OCI-LY7 (cell line): ENCODE measurements at regions not wholly inside any gene's neighbourhood (a gene's known extent, or its start where the extent isn't known, plus 50 kb on each side); places are given as distances from the start of the nearest gene placed in this dataset.

Experiments
- BruUV-seq: library from RNA; stranded (reverse); fragments of 400-500 nt; replicated peaks from 2 replicates; lab custom pipeline; 2021; lab: Mats Ljungman, UMichigan
- CTCF ChIA-PET: fragments of 300-600 bp; sonication (Branson Sonifier 250); formaldehyde crosslinking; loops from one replicate; lab custom pipeline; 2022; ENCODE audit warnings: antibody characterized with exemption; ENCODE audit not compliant: unreplicated experiment; lab: Charles Lee
- POLR2A ChIA-PET: fragments of 300-600 bp; sonication (Branson Sonifier 250); formaldehyde crosslinking; loops from one replicate; lab custom pipeline; 2022; ENCODE audit warnings: antibody characterized with exemption; lab: Charles Lee
- DNase-seq: peaks from one replicate; pipeline ENCODE4 v3.0.0-alpha.2; 2015; ENCODE audit warnings: low spot score
- H2AFZ ChIP-seq: fragments of 200-600 bp; sonication (generic), shearing (Covaris generic); 2 replicates; pipeline ENCODE4 v1.6.1; 2014; ENCODE audit warnings: mild to moderate bottlenecking, antibody characterized with exemption, low read length, moderate library complexity
- H3K27ac ChIP-seq: fragments of 200-600 bp; sonication (generic); 2 replicates; pipeline ENCODE4 v1.5.1; 2014; ENCODE audit warnings: mixed run types, low read depth, mild to moderate bottlenecking, moderate library complexity, low read length, inconsistent platforms; ENCODE audit not compliant: poor library complexity, severe bottlenecking
- H3K36me3 ChIP-seq: fragments of 200-600 bp; sonication (generic); 2 replicates; pipeline ENCODE4 v1.6.1; 2014; ENCODE audit warnings: mild to moderate bottlenecking, antibody characterized with exemption, low read length, moderate library complexity, mixed read lengths; ENCODE audit not compliant: insufficient read depth
- H3K4me1 ChIP-seq: fragments of 200-600 bp; sonication (generic); 2 replicates; pipeline ENCODE4 v1.5.1; 2014; ENCODE audit warnings: mild to moderate bottlenecking, low read length; ENCODE audit not compliant: insufficient read depth, poor library complexity, severe bottlenecking
- H3K4me2 ChIP-seq: fragments of 200-600 bp; sonication (generic); 2 replicates; pipeline ENCODE4 v1.6.1; 2014; ENCODE audit warnings: mild to moderate bottlenecking, low read length
- H3K4me3 ChIP-seq: fragments of 200-600 bp; sonication (generic); 2 replicates; pipeline ENCODE4 v1.5.1; 2014; ENCODE audit warnings: mild to moderate bottlenecking, low read depth, low read length; ENCODE audit not compliant: poor library complexity, severe bottlenecking
- H3K79me2 ChIP-seq: fragments of 200-600 bp; sonication (generic); 2 replicates; pipeline ENCODE4 v1.6.1; 2016; ENCODE audit warnings: low read depth, mild to moderate bottlenecking, low read length, moderate library complexity, mixed read lengths; ENCODE audit not compliant: insufficient read depth
- H3K9me2 ChIP-seq: fragments of 200-600 bp; sonication (generic); 2 replicates; pipeline ENCODE4 v1.6.1; 2016; ENCODE audit warnings: mild to moderate bottlenecking, low read length, mixed read lengths; ENCODE audit not compliant: insufficient read depth
- H3K9me3 ChIP-seq: fragments of 200-600 bp; sonication (generic); 2 replicates; pipeline ENCODE4 v1.6.1; 2014; ENCODE audit warnings: mild to moderate bottlenecking, mixed run types, low read length, mixed read lengths
- H4K20me1 ChIP-seq: fragments of 200-600 bp; sonication (generic); 2 replicates; pipeline ENCODE4 v1.6.1; 2014; ENCODE audit warnings: mild to moderate bottlenecking, antibody characterized with exemption, low read length, moderate library complexity, mixed read lengths; ENCODE audit not compliant: insufficient read depth
- EZH2phosphoT487 ChIP-seq: fragments of 200-600 bp; sonication (generic); IDR thresholded peaks from 2 replicates; pipeline ENCODE4 v1.6.1; 2018; ENCODE audit warnings: low read depth, borderline replicate concordance, mild to moderate bottlenecking, mixed run types, antibody characterized with exemption, low read length, moderate library complexity, mixed read lengths
- intact Hi-C: fragments of 100-400 bp; cut with micrococcal nuclease; formaldehyde crosslinking; loops from one replicate; pipeline ENCODE4 v1.10.0; 2022; ENCODE audit not compliant: unreplicated experiment
- TF ChIP-seq, protein P1 (sequence below): fragments of 200-600 bp; sonication (generic); conservative IDR thresholded peaks from 2 replicates; pipeline ENCODE4 v1.5.1; 2014; ENCODE audit warnings: mild to moderate bottlenecking, antibody characterized with exemption, low read length, moderate library complexity, mixed read lengths

DNA sequence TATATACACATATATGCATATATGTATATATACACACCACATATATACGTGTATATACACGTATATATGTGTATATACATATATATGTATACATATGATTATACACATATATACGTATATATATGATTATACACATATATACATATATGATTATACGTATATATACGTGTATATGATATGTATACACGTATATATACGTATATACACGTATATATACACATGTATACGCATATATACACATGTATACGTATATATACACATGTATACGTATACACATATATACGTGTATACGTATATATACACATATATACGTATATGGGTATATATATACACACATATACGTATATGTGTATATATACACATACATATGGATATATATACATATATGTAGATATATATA, 62.1 kb upstream of the HMGXB4 start:
- no TSS peak for BruUV-seq
- Histone ChIP-seq H4K20me1 (no peaks in the 10 kb centered on the region), H3K79me2 (no peaks in the 10 kb centered on the region), H3K9me2 (no peaks in the 10 kb centered on the region), H2AFZ (no peak overlapping the region), H3K4me1 (no peaks in the 10 kb centered on the region), H3K4me3 (no peak overlapping the region), H3K4me2 (no peak overlapping the region), H3K9me3 (no peaks in the 10 kb centered on the region; the same call in 1 of the 2 replicates), H3K27ac (no peak overlapping the region), H3K36me3 (no peaks in the 10 kb centered on the region)
- intact Hi-C loops: no loop called here
- TF ChIP-seq EZH2phosphoT487: no peak
- TF ChIP-seq, protein P1, sequence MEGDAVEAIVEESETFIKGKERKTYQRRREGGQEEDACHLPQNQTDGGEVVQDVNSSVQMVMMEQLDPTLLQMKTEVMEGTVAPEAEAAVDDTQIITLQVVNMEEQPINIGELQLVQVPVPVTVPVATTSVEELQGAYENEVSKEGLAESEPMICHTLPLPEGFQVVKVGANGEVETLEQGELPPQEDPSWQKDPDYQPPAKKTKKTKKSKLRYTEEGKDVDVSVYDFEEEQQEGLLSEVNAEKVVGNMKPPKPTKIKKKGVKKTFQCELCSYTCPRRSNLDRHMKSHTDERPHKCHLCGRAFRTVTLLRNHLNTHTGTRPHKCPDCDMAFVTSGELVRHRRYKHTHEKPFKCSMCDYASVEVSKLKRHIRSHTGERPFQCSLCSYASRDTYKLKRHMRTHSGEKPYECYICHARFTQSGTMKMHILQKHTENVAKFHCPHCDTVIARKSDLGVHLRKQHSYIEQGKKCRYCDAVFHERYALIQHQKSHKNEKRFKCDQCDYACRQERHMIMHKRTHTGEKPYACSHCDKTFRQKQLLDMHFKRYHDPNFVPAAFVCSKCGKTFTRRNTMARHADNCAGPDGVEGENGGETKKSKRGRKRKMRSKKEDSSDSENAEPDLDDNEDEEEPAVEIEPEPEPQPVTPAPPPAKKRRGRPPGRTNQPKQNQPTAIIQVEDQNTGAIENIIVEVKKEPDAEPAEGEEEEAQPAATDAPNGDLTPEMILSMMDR: no peak
- POLR2A ChIA-PET: no interaction called here
- CTCF ChIA-PET: interaction anchor here (0.9 kb wide), 1 partner anchor 46 kb away, joined by 4 read pairs; no protein-coding TSS in a partner anchor
- DNase-seq: no peak

DNA sequence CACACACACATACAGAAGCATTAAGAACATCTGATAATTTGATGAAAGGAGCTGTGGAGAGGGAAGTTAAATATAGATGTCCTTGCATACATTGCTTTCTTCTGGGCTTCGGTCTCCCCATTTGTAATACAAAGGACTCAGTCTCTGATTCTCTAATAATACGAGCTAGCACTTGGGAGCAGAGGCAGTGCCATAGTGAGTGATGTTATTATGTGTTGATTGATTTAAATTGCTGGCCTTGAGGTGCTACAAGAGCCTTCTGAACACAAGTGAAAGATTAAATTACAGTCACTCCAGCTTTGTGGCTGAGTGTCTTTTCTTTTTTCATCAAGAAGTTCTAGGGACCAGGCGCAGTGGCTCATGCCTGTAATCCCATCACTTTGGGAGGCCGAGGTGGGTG, 61.5 kb upstream of the HMGXB4 start:
- Histone ChIP-seq H3K4me3 (no peak overlapping the region), H3K9me2 (no peaks in the 10 kb centered on the region), H3K79me2 (no peaks in the 10 kb centered on the region), H3K27ac (no peak overlapping the region), H3K4me1 (no peaks in the 10 kb centered on the region), H2AFZ (no peak overlapping the region), H4K20me1 (no peaks in the 10 kb centered on the region), H3K9me3 (no peaks in the 10 kb centered on the region), H3K4me2 (no peak overlapping the region), H3K36me3 (no peaks in the 10 kb centered on the region)
- ChIA-PET CTCF (interaction anchor here (0.9 kb wide), 1 partner anchor 46 kb away, joined by 4 read pairs; no protein-coding TSS in a partner anchor), POLR2A (no interaction called here)
- no peak for TF ChIP-seq EZH2phosphoT487
- TF ChIP-seq, protein P1: no peak
- no peak for DNase-seq
- intact Hi-C loops: no loop called here
- BruUV-seq: no TSS peak

DNA sequence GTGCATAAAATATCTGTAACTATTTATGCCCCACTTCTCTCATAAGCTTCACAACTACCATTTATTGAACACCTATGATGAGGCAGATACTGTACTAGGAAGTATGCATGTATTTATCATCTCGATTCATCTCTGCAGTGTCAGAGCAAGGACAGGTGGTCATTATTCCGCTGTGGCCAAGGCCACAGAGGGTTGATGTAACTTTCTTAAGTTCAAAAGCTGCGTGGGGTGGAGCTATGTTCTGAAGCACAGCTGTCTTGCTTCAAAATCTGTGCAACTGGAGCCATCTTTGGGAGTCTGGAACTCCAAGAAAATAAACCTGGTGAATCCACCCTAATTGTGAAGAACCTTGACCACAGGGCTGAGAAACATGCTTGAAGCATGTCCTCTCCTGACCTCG, 60.2 kb upstream of the HMGXB4 start:
- DNase-seq: no peak
- Histone ChIP-seq H3K9me3 (no peaks in the 10 kb centered on the region), H4K20me1 (no peaks in the 10 kb centered on the region), H3K4me3 (no peak overlapping the region), H3K4me2 (no peak overlapping the region), H3K9me2 (no peaks in the 10 kb centered on the region), H3K79me2 (no peaks in the 10 kb centered on the region), H2AFZ (no peak overlapping the region), H3K36me3 (no peaks in the 10 kb centered on the region), H3K27ac (no peak overlapping the region), H3K4me1 (no peaks in the 10 kb centered on the region)
- ChIA-PET CTCF (no interaction called here), POLR2A (no interaction called here)
- BruUV-seq: no TSS peak
- TF ChIP-seq EZH2phosphoT487: no peak
- TF ChIP-seq, protein P1: no peak
- intact Hi-C loops: no loop called here
